Left renal cortex interstitium (tissue), 4 donors: ENCODE measurements at regions not wholly inside any gene's neighbourhood (a gene's known extent, or its start where the extent isn't known, plus 50 kb on each side); places are given as distances from the start of the nearest gene placed in this dataset.

ENCODE experiments used
- DNase-seq, 4 donors: peaks; one replicate each; pipeline ENCODE4 v3.0.0-alpha.2; 2013; ENCODE audit warnings: low read depth in 4 of 4, low spot score in 2 of 4, missing footprints in 1 of 4

GRCh38 chr9:18018661-18019060, 439.8 kb downstream of the SH3GL2 start:
- no peak for DNase-seq

GRCh38 chr9:18020121-18020745, 441.4 kb downstream of the SH3GL2 start:
- DNase-seq: no peak

GRCh38 chr9:18022642-18023041, 443.8 kb downstream of the SH3GL2 start:
- DNase-seq: no peak

GRCh38 chr9:18023332-18023731, 444.5 kb downstream of the SH3GL2 start:
- DNase-seq: no peak

- no peak for DNase-seq
Observed at GRCh38 chr9:18032636-18033035, 441.3 kb upstream of the ADAMTSL1 start.

- DNase-seq: no peak
Observed at GRCh38 chr9:18036422-18037187, 437.3 kb upstream of the ADAMTSL1 start.

GRCh38 chr9:18037981-18038380, 436.0 kb upstream of the ADAMTSL1 start:
- DNase-seq: no peak

GRCh38 chr9:18040327-18040726, 433.6 kb upstream of the ADAMTSL1 start:
- no peak for DNase-seq

GRCh38 chr9:18043978-18044377, 430.0 kb upstream of the ADAMTSL1 start:
- no peak for DNase-seq

- DNase-seq: no peak
Observed at GRCh38 chr9:18045326-18045725, 428.6 kb upstream of the ADAMTSL1 start.

- no peak for DNase-seq
Observed at GRCh38 chr9:18046068-18046467, 427.9 kb upstream of the ADAMTSL1 start.

- DNase-seq: no peak
Observed at GRCh38 chr9:18051638-18052037, 422.3 kb upstream of the ADAMTSL1 start.

- no peak for DNase-seq
Observed at GRCh38 chr9:18052060-18052459, 421.9 kb upstream of the ADAMTSL1 start.

- DNase-seq: no peak
Observed at GRCh38 chr9:18056269-18056992, 417.5 kb upstream of the ADAMTSL1 start.

GRCh38 chr9:18056993-18057369, 417.0 kb upstream of the ADAMTSL1 start:
- DNase-seq: no peak

- DNase-seq: no peak
Observed at GRCh38 chr9:18058564-18059442, 415.1 kb upstream of the ADAMTSL1 start.

- no peak for DNase-seq
Observed at GRCh38 chr9:18059447-18059846, 414.5 kb upstream of the ADAMTSL1 start.

GRCh38 chr9:18060269-18060934, 413.6 kb upstream of the ADAMTSL1 start:
- no peak for DNase-seq

GRCh38 chr9:18061332-18061731, 412.6 kb upstream of the ADAMTSL1 start:
- no peak for DNase-seq

GRCh38 chr9:18061856-18062255, 412.1 kb upstream of the ADAMTSL1 start:
- DNase-seq: no peak
